ENCODE measurements at regions not wholly inside any gene's neighbourhood (a gene's known extent, or its start where the extent isn't known, plus 50 kb on each side); places are given as distances from the start of the nearest gene placed in this dataset.

DNA sequence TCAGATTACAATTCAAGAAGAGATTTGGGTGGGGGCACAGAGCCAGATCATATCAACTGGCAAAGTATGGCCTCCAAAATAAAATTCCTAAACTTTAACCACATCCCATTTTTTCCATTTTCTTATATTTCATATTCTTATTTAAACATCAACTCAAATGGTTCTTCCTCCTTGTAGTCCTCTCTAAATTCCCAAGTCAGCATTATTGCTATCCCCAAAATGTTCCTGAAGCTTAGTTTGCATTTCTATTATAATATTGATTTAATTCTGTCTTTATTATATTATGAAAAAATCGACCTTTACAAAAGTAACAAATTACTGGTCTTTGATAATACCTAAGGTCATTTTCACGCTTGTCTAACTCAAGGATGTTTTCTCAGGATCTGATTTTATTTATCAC lies 67.5 kb downstream of the NPY1R start:
- no peak for ATAC-seq

DNA sequence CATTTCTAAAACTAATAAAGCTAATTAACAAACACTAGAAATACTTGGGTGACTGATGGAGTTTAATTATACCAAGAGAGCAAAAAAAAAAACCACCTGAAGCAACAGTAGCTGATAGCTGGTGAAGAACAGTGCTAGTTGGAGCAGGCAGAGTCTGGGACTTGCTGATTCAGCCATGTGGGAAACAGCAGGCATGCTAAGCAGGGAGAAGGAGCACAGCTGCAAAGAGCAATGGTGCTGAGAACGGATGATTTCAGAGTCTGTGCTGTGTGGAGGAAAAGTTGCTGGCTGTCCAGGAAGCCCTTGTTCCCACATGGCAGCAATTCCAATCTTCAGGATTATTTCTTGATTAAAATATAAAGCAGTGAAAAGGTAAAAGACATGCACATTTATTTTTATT lies 68.8 kb downstream of the NPY1R start:
- Histone ChIP-seq H3K4me3 (no peak overlapping the region), H3K36me3 (no peaks in the 10 kb centered on the region), H3K4me1 (no peaks in the 10 kb centered on the region), H3K9me3 (no peaks in the 10 kb centered on the region), H3K27me3 (no peaks in the 10 kb centered on the region), H3K27ac (no peak overlapping the region)
- peak in 1 of 4 donors; percentile 59 for ATAC-seq
- no peak for TF ChIP-seq POLR2A (IDR thresholded peaks at IDR 0.05)
- TF ChIP-seq, protein P1, sequence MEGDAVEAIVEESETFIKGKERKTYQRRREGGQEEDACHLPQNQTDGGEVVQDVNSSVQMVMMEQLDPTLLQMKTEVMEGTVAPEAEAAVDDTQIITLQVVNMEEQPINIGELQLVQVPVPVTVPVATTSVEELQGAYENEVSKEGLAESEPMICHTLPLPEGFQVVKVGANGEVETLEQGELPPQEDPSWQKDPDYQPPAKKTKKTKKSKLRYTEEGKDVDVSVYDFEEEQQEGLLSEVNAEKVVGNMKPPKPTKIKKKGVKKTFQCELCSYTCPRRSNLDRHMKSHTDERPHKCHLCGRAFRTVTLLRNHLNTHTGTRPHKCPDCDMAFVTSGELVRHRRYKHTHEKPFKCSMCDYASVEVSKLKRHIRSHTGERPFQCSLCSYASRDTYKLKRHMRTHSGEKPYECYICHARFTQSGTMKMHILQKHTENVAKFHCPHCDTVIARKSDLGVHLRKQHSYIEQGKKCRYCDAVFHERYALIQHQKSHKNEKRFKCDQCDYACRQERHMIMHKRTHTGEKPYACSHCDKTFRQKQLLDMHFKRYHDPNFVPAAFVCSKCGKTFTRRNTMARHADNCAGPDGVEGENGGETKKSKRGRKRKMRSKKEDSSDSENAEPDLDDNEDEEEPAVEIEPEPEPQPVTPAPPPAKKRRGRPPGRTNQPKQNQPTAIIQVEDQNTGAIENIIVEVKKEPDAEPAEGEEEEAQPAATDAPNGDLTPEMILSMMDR (IDR thresholded peaks at IDR 0.05) = no peak
- no peak for DNase-seq
- WGBS (ENCODE audit: insufficient coverage, low coverage, low lambda C conversion rate, missing lambda C conversion rate) = 14% methylated on average over 1 of the region's 1 CpG
- intact Hi-C loops (cut with DNase I) = no loop called here

More for the DNA sequence above, 67.5 kb downstream of the NPY1R start:
- intact Hi-C loops (cut with DNase I) = no loop called here
- no peaks in the 10 kb centered on the region for H3K4me1 ChIP-seq
- H3K27ac ChIP-seq = no peak overlapping the region
- no peaks in the 10 kb centered on the region for H3K27me3 ChIP-seq
- WGBS (ENCODE audit: insufficient coverage, low coverage, low lambda C conversion rate, missing lambda C conversion rate) = 38% methylated on average over 2 of the region's 2 CpGs
- no peaks in the 10 kb centered on the region for H3K36me3 ChIP-seq
- no peak overlapping the region for H3K4me3 ChIP-seq
- no peak for TF ChIP-seq POLR2A (IDR thresholded peaks at IDR 0.05)
- TF ChIP-seq, protein P1 (IDR thresholded peaks at IDR 0.05) = no peak
- no peaks in the 10 kb centered on the region for H3K9me3 ChIP-seq
- no peak for DNase-seq

GRCh38 chr4:163256680-163257343 lies 75.6 kb downstream of the NPY1R start:
- no peak overlapping the region for H3K27ac ChIP-seq
- no peaks in the 10 kb centered on the region for H3K4me1 ChIP-seq
- TF ChIP-seq, protein P1 (IDR thresholded peaks at IDR 0.05) = no peak
- TF ChIP-seq POLR2A (IDR thresholded peaks at IDR 0.05) = no peak
- no peaks in the 10 kb centered on the region for H3K36me3 ChIP-seq
- WGBS (ENCODE audit: insufficient coverage, low coverage, low lambda C conversion rate, missing lambda C conversion rate) = 36% methylated on average over 2 of the region's 3 CpGs
- no peaks in the 10 kb centered on the region for H3K9me3 ChIP-seq
- H3K4me3 ChIP-seq = no peak overlapping the region
- no peak for DNase-seq
- no peaks in the 10 kb centered on the region for H3K27me3 ChIP-seq
- ATAC-seq = no peak
- intact Hi-C loops (cut with DNase I) = no loop called here

DNA sequence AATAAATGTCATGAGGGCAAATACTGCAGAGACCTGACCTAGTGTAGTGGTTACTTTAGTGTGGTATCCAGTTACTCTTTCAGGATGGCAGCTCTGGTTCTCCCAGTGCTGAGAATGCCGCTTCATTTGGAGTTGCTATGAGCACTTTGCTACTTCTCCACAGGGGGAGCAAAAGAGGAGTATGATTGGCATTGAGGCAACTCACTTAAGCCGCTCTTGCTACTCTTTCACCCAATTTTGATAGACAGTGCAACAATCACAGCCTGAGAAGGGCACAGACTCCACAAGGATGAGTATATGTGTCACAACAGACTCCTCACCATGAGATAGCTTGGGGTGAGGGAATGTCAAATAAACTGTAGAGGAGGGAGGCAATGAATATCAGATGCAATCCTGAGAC lies 81.2 kb downstream of the NPY1R start:
- no peak for TF ChIP-seq POLR2A (IDR thresholded peaks at IDR 0.05)
- TF ChIP-seq, protein P1 (IDR thresholded peaks at IDR 0.05) = no peak
- no peak for ATAC-seq
- H3K36me3 ChIP-seq = no peaks in the 10 kb centered on the region
- no peak overlapping the region for H3K4me3 ChIP-seq
- no peaks in the 10 kb centered on the region for H3K4me1 ChIP-seq
- intact Hi-C loops (cut with DNase I) = no loop called here
- no peaks in the 10 kb centered on the region for H3K27me3 ChIP-seq
- DNase-seq = no peak
- 54% methylated on average over 2 of the region's 2 CpGs for WGBS (ENCODE audit: insufficient coverage, low coverage, low lambda C conversion rate, missing lambda C conversion rate)
- no peak overlapping the region for H3K27ac ChIP-seq
- no peaks in the 10 kb centered on the region for H3K9me3 ChIP-seq
